Skeletal muscle satellite cell (primary cell): ENCODE measurements at regions not wholly inside any gene's neighbourhood (a gene's known extent, or its start where the extent isn't known, plus 50 kb on each side); places are given as distances from the start of the nearest gene placed in this dataset.

Experiments used
- H3K27me3 ChIP-seq: 2 replicates; pipeline ENCODE4 v1.7.0; 2013; ENCODE audit warnings: low read length; ENCODE audit not compliant: control insufficient read depth, insufficient read depth
- H3K36me3 ChIP-seq: 2 replicates; pipeline ENCODE4 v1.7.0; 2013; ENCODE audit warnings: mild to moderate bottlenecking, control low read depth, low read length; ENCODE audit not compliant: insufficient read depth
- H3K4me1 ChIP-seq: 2 replicates; pipeline ENCODE4 v1.7.0; 2013; ENCODE audit warnings: low read length; ENCODE audit not compliant: control insufficient read depth, insufficient read depth
- H3K4me2 ChIP-seq: 2 replicates; pipeline ENCODE4 v1.7.0; 2013; ENCODE audit warnings: mild to moderate bottlenecking, low read length
- H3K4me3 ChIP-seq: 2 replicates; pipeline ENCODE4 v1.7.0; 2013; ENCODE audit warnings: low read length
- H3K9ac ChIP-seq: 2 replicates; pipeline ENCODE4 v1.7.0; 2013; ENCODE audit warnings: mild to moderate bottlenecking, low read depth, low read length, moderate library complexity
- H3K9me3 ChIP-seq: replicated peaks from 2 replicates; pipeline ENCODE4 v1.7.0; 2013; ENCODE audit warnings: mild to moderate bottlenecking, control low read depth, low read length

- Histone ChIP-seq H3K4me3 (no peak overlapping the region), H3K36me3 (no peaks in the 10 kb centered on the region), H3K27me3 (no peaks in the 10 kb centered on the region), H3K4me2 (peak overlapping the region; percentile 40), H3K9ac (no peak overlapping the region), H3K4me1 (peaks cover 34% of the 10 kb centered on the region), H3K9me3 (no peaks in the 10 kb centered on the region)
Measured at GRCh38 chr9:82332018-82332773, 343.6 kb downstream of the SPATA31D1 start.

- Histone ChIP-seq H3K27me3 (no peaks in the 10 kb centered on the region), H3K36me3 (no peaks in the 10 kb centered on the region), H3K4me2 (peak overlapping the region; percentile 40), H3K4me1 (peaks cover 34% of the 10 kb centered on the region), H3K9ac (no peak overlapping the region), H3K4me3 (no peak overlapping the region), H3K9me3 (no peaks in the 10 kb centered on the region)
Measured at GRCh38 chr9:82332774-82333152, 344.2 kb downstream of the SPATA31D1 start.

- Histone ChIP-seq H3K27me3 (no peaks in the 10 kb centered on the region), H3K4me1 (peaks cover 35% of the 10 kb centered on the region), H3K9ac (no peak overlapping the region), H3K36me3 (no peaks in the 10 kb centered on the region), H3K4me3 (no peak overlapping the region), H3K4me2 (no peak overlapping the region), H3K9me3 (no peaks in the 10 kb centered on the region)
Measured at GRCh38 chr9:82333671-82334070, 345.1 kb downstream of the SPATA31D1 start.

GRCh38 chr9:82334286-82334685, 345.7 kb downstream of the SPATA31D1 start:
- H3K27me3 ChIP-seq: no peaks in the 10 kb centered on the region
- H3K4me3 ChIP-seq: no peak overlapping the region
- no peak overlapping the region for H3K4me2 ChIP-seq
- H3K36me3 ChIP-seq: no peaks in the 10 kb centered on the region
- no peaks in the 10 kb centered on the region for H3K9me3 ChIP-seq
- H3K4me1 ChIP-seq: peaks cover 41% of the 10 kb centered on the region
- H3K9ac ChIP-seq: no peak overlapping the region

GRCh38 chr9:82337351-82337750, 348.8 kb downstream of the SPATA31D1 start:
- Histone ChIP-seq H3K9ac (no peak overlapping the region), H3K4me2 (no peak overlapping the region), H3K9me3 (no peaks in the 10 kb centered on the region), H3K27me3 (no peaks in the 10 kb centered on the region), H3K4me1 (peaks cover 38% of the 10 kb centered on the region), H3K4me3 (no peak overlapping the region), H3K36me3 (no peaks in the 10 kb centered on the region)

GRCh38 chr9:82342046-82342445, 353.5 kb downstream of the SPATA31D1 start:
- no peak overlapping the region for H3K4me3 ChIP-seq
- peaks cover 14% of the 10 kb centered on the region for H3K4me1 ChIP-seq
- no peak overlapping the region for H3K4me2 ChIP-seq
- no peaks in the 10 kb centered on the region for H3K36me3 ChIP-seq
- H3K9ac ChIP-seq: no peak overlapping the region
- H3K27me3 ChIP-seq: no peaks in the 10 kb centered on the region
- no peaks in the 10 kb centered on the region for H3K9me3 ChIP-seq

GRCh38 chr9:82346040-82346439, 357.5 kb downstream of the SPATA31D1 start:
- Histone ChIP-seq H3K9ac (no peak overlapping the region), H3K36me3 (no peaks in the 10 kb centered on the region), H3K4me2 (no peak overlapping the region), H3K4me1 (no peaks in the 10 kb centered on the region), H3K9me3 (peaks cover 4% of the 10 kb centered on the region), H3K27me3 (no peaks in the 10 kb centered on the region), H3K4me3 (no peak overlapping the region)

GRCh38 chr9:82353631-82354278, 365.2 kb downstream of the SPATA31D1 start:
- Histone ChIP-seq H3K9ac (no peak overlapping the region), H3K36me3 (no peaks in the 10 kb centered on the region), H3K4me3 (peak overlapping the region; percentile 20), H3K4me1 (peaks cover 22% of the 10 kb centered on the region), H3K27me3 (no peaks in the 10 kb centered on the region), H3K9me3 (peaks cover 2% of the 10 kb centered on the region), H3K4me2 (peak overlapping the region; percentile 36)

- Histone ChIP-seq H3K9ac (no peak overlapping the region), H3K4me3 (peak overlapping the region; percentile 20), H3K4me1 (peaks cover 22% of the 10 kb centered on the region), H3K36me3 (no peaks in the 10 kb centered on the region), H3K4me2 (peak overlapping the region; percentile 36), H3K9me3 (no peaks in the 10 kb centered on the region), H3K27me3 (no peaks in the 10 kb centered on the region)
Measured at GRCh38 chr9:82354279-82354659, 365.7 kb downstream of the SPATA31D1 start.

GRCh38 chr9:82356131-82356530, 367.6 kb downstream of the SPATA31D1 start:
- H3K9ac ChIP-seq: no peak overlapping the region
- H3K27me3 ChIP-seq: no peaks in the 10 kb centered on the region
- no peaks in the 10 kb centered on the region for H3K36me3 ChIP-seq
- no peak overlapping the region for H3K4me2 ChIP-seq
- no peaks in the 10 kb centered on the region for H3K9me3 ChIP-seq
- peaks cover 22% of the 10 kb centered on the region for H3K4me1 ChIP-seq
- no peak overlapping the region for H3K4me3 ChIP-seq

- no peak overlapping the region for H3K4me3 ChIP-seq
- H3K4me1 ChIP-seq: peaks cover 22% of the 10 kb centered on the region
- no peaks in the 10 kb centered on the region for H3K36me3 ChIP-seq
- no peaks in the 10 kb centered on the region for H3K27me3 ChIP-seq
- H3K9ac ChIP-seq: no peak overlapping the region
- H3K9me3 ChIP-seq: no peaks in the 10 kb centered on the region
- no peak overlapping the region for H3K4me2 ChIP-seq
Measured at GRCh38 chr9:82356871-82357270, 368.3 kb downstream of the SPATA31D1 start.

GRCh38 chr9:82363198-82363597, 374.6 kb downstream of the SPATA31D1 start:
- H3K4me2 ChIP-seq: no peak overlapping the region
- no peak overlapping the region for H3K9ac ChIP-seq
- H3K9me3 ChIP-seq: no peaks in the 10 kb centered on the region
- peaks cover 8% of the 10 kb centered on the region for H3K4me1 ChIP-seq
- H3K27me3 ChIP-seq: no peaks in the 10 kb centered on the region
- H3K36me3 ChIP-seq: no peaks in the 10 kb centered on the region
- no peak overlapping the region for H3K4me3 ChIP-seq
